ENCODE measurements at regions not wholly inside any gene's neighbourhood (a gene's known extent, or its start where the extent isn't known, plus 50 kb on each side); places are given as distances from the start of the nearest gene placed in this dataset.

DNA sequence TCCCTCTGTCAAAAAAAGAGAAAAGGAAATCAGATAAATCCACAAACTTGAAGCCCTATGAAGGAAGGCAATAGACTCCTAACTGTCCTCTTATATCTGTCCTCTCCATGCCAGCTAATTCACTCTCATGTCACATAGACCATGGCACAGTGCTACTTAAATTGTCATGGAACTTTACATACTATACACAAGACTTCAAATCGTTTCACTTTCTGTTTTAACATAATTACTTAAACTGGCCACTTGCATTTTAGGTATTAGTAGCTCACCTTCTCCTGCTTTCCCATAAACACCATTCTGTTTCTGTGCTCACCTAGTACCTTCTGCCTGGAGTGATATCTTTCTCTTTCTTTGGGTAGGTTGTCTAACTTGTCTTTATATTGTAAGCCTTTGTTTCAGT lies 816.7 kb upstream of the KIF2B start:
- CTCF ChIA-PET: interaction anchor here (0.6 kb wide), 1 partner anchor 956 kb away, joined by 3 read pairs; no protein-coding TSS in a partner anchor
- POLR2A ChIA-PET: no interaction called here
- ATAC-seq (no peak), DNase-seq (ENCODE audit: low read depth in 1 of 2, low spot score in 1 of 2) (no peak), FAIRE-seq (no peak)
- Histone ChIP-seq H3K9me3 (no peaks in the 10 kb centered on the region), H3K27ac (no peak overlapping the region), H3K4me3 (no peak overlapping the region), H3K4me1 (no peaks in the 10 kb centered on the region), H3K4me2 (no peak overlapping the region)
- WGBS (ENCODE audit: missing lambda C conversion rate): 6% methylated on average over 1 of the region's 1 CpG
- TF ChIP-seq ZSCAN20 (CRISPR knock-in tag; IDR thresholded peaks at IDR 0.05) (no peak), ATOH8 (CRISPR knock-in tag; IDR thresholded peaks at IDR 0.05; ENCODE audit: low read depth) (no peak), BHLHE40 (IDR thresholded peaks at IDR 0.05; ENCODE audit: low read depth, low read length) (no peak), ELK1 (IDR thresholded peaks at IDR 0.05; ENCODE audit: low read depth, low read length) (no peak), CBX8 (IDR thresholded peaks at IDR 0.05) (no peak), CEBPB (IDR thresholded peaks at IDR 0.05) (no peak), CHD4 (IDR thresholded peaks at IDR 0.05; ENCODE audit: borderline replicate concordance) (no peak), MAFK (IDR thresholded peaks at IDR 0.05; ENCODE audit: partially characterized antibody) (no peak), BCL3 (IDR thresholded peaks at IDR 0.05) (no peak), CBX2 (IDR thresholded peaks at IDR 0.05; ENCODE audit: borderline replicate concordance, low read depth) (no peak), HOXB13 (CRISPR knock-in tag; IDR thresholded peaks at IDR 0.05; ENCODE audit: low read depth) (no peak), HOXB5 (CRISPR knock-in tag; IDR thresholded peaks at IDR 0.05) (no peak), RFX5 (IDR thresholded peaks at IDR 0.05) (no peak), FOXS1 (CRISPR knock-in tag; IDR thresholded peaks at IDR 0.05) (no peak), ESRRA (IDR thresholded peaks at IDR 0.05; ENCODE audit: borderline replicate concordance, low read length) (no peak), FOSL2 (IDR thresholded peaks at IDR 0.05) (no peak), FOSL2 (CRISPR knock-in tag; IDR thresholded peaks at IDR 0.05) (no peak), EP300 (IDR thresholded peaks at IDR 0.05) (no peak), KDM5A (IDR thresholded peaks at IDR 0.05) (no peak), CHD2 (IDR thresholded peaks at IDR 0.05; ENCODE audit: low read length, partially characterized antibody) (no peak)
- TF ChIP-seq, protein P1, sequence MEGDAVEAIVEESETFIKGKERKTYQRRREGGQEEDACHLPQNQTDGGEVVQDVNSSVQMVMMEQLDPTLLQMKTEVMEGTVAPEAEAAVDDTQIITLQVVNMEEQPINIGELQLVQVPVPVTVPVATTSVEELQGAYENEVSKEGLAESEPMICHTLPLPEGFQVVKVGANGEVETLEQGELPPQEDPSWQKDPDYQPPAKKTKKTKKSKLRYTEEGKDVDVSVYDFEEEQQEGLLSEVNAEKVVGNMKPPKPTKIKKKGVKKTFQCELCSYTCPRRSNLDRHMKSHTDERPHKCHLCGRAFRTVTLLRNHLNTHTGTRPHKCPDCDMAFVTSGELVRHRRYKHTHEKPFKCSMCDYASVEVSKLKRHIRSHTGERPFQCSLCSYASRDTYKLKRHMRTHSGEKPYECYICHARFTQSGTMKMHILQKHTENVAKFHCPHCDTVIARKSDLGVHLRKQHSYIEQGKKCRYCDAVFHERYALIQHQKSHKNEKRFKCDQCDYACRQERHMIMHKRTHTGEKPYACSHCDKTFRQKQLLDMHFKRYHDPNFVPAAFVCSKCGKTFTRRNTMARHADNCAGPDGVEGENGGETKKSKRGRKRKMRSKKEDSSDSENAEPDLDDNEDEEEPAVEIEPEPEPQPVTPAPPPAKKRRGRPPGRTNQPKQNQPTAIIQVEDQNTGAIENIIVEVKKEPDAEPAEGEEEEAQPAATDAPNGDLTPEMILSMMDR (IDR thresholded peaks at IDR 0.05): no peak

DNA sequence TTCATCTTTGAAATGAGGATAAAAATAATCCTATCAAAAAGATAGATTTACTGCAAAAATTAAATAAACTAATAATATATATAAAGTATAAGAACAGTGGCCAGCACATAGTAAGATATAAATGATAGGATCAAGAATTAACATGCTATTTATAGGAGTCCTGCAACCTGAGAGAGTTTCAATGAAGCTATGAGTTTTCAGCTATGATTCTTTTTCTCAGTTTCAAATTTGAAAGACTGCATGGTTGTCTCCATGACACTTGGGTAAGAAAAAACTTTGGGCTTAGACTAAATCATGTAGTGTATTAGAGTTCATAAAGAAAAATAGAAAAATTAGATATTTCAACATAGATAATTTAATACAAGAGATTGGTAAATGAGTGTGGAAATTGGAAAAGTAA lies 817.8 kb upstream of the KIF2B start:
- Histone ChIP-seq H3K4me2 (no peak overlapping the region), H3K27ac (no peak overlapping the region), H3K9me3 (no peaks in the 10 kb centered on the region), H3K4me3 (no peak overlapping the region), H3K4me1 (no peaks in the 10 kb centered on the region)
- ChIA-PET POLR2A (no interaction called here), CTCF (no interaction called here)
- no peak for FAIRE-seq
- ATAC-seq: no peak
- DNase-seq (ENCODE audit: low read depth in 1 of 2, low spot score in 1 of 2): no peak
- TF ChIP-seq SMC3 (IDR thresholded peaks at IDR 0.05) (no peak), E2F6 (IDR thresholded peaks at IDR 0.05; ENCODE audit: borderline replicate concordance, low read depth) (no peak), NPAS2 (CRISPR knock-in tag; IDR thresholded peaks at IDR 0.05; ENCODE audit: borderline replicate concordance) (no peak), HOXA7 (CRISPR knock-in tag; IDR thresholded peaks at IDR 0.05) (no peak), KDM5A (IDR thresholded peaks at IDR 0.05) (no peak), RNF2 (IDR thresholded peaks at IDR 0.05; ENCODE audit: borderline replicate concordance, low read depth) (no peak), RCOR1 (IDR thresholded peaks at IDR 0.05; ENCODE audit: low read depth, low read length) (no peak), ATOH8 (CRISPR knock-in tag; IDR thresholded peaks at IDR 0.05; ENCODE audit: low read depth) (no peak), FOSL2 (IDR thresholded peaks at IDR 0.05) (no peak), FOSL2 (CRISPR knock-in tag; IDR thresholded peaks at IDR 0.05) (no peak), CHD2 (IDR thresholded peaks at IDR 0.05; ENCODE audit: low read length, partially characterized antibody) (no peak), NFE2L2 (conservative IDR thresholded peaks at IDR 0.05; ENCODE audit: low read length) (no peak), HDAC2 (IDR thresholded peaks at IDR 0.05) (no peak), POLR2A (IDR thresholded peaks at IDR 0.05; ENCODE audit: low read length) (no peak), RARB (CRISPR knock-in tag; IDR thresholded peaks at IDR 0.05) (no peak)
- TF ChIP-seq, protein P2, sequence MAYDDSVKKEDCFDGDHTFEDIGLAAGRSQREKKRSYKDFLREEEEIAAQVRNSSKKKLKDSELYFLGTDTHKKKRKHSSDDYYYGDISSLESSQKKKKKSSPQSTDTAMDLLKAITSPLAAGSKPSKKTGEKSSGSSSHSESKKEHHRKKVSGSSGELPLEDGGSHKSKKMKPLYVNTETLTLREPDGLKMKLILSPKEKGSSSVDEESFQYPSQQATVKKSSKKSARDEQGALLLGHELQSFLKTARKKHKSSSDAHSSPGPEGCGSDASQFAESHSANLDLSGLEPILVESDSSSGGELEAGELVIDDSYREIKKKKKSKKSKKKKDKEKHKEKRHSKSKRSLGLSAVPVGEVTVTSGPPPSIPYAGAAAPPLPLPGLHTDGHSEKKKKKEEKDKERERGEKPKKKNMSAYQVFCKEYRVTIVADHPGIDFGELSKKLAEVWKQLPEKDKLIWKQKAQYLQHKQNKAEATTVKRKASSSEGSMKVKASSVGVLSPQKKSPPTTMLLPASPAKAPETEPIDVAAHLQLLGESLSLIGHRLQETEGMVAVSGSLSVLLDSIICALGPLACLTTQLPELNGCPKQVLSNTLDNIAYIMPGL (CRISPR knock-in tag; IDR thresholded peaks at IDR 0.05; ENCODE audit: borderline replicate concordance): no peak

Measured in A549 (cell line).